RWPE2 (cell line): ENCODE measurements at regions not wholly inside any gene's neighbourhood (a gene's known extent, or its start where the extent isn't known, plus 50 kb on each side); places are given as distances from the start of the nearest gene placed in this dataset.

Source experiments
- ATAC-seq: fragments of 200-7000 bp; cut with Tn5 transposase; 3 replicates; pipeline ENCODE4 v1.9.1; 2021; ENCODE audit warnings: low read depth
- DNase-seq: peaks from one replicate; pipeline ENCODE4 v3.0.0-alpha.2; 2020; ENCODE audit warnings: low spot score
- H3K27ac ChIP-seq: fragments of 450-650 bp; 2 replicates; pipeline ENCODE4 v1.5.1; 2017; ENCODE audit warnings: mild to moderate bottlenecking; ENCODE audit not compliant: poor library complexity, severe bottlenecking
- H3K27me3 ChIP-seq: fragments of 250-450 bp; sonication (Bioruptor Pico); 2 replicates; pipeline ENCODE4 v1.5.1; 2021; ENCODE audit warnings: mild to moderate bottlenecking, moderate library complexity; ENCODE audit not compliant: insufficient read depth, poor library complexity, severe bottlenecking
- H3K36me3 ChIP-seq: fragments of 250-450 bp; sonication (Bioruptor Pico); 2 replicates; pipeline ENCODE4 v1.5.1; 2020; ENCODE audit warnings: low read depth, mild to moderate bottlenecking, moderate library complexity
- H3K4me1 ChIP-seq: fragments of 250-450 bp; sonication (Bioruptor Pico); 2 replicates; pipeline ENCODE4 v1.5.1; 2021; ENCODE audit warnings: mild to moderate bottlenecking, moderate library complexity; ENCODE audit not compliant: insufficient read depth, poor library complexity, severe bottlenecking
- H3K4me3 ChIP-seq: fragments of 250-450 bp; sonication (Bioruptor Pico); 2 replicates; pipeline ENCODE4 v1.5.1; 2021; ENCODE audit warnings: mild to moderate bottlenecking, moderate library complexity; ENCODE audit not compliant: severe bottlenecking
- H3K9me3 ChIP-seq: fragments of 250-450 bp; sonication (Bioruptor Pico); 2 replicates; pipeline ENCODE4 v1.5.1; 2021; ENCODE audit warnings: mild to moderate bottlenecking, moderate library complexity; ENCODE audit not compliant: severe bottlenecking
- CTCF ChIP-seq: fragments of 450-650 bp; IDR thresholded peaks from one replicate; pipeline ENCODE4 v1.5.1; 2017; ENCODE audit warnings: mild to moderate bottlenecking, moderate library complexity; ENCODE audit not compliant: poor library complexity, severe bottlenecking

GRCh38 chr9:13934416-13934815 is 379.5 kb downstream of the NFIB start:
- H3K36me3 ChIP-seq, result no peaks in the 10 kb centered on the region
- no peaks in the 10 kb centered on the region for H3K9me3 ChIP-seq
- no peak for ATAC-seq
- TF ChIP-seq CTCF, result no peak
- no peak overlapping the region for H3K4me3 ChIP-seq
- peaks cover 11% of the 10 kb centered on the region for H3K4me1 ChIP-seq
- H3K27ac ChIP-seq, result no peak overlapping the region
- no peaks in the 10 kb centered on the region for H3K27me3 ChIP-seq
- no peak for DNase-seq

- Histone ChIP-seq H3K4me1 (peaks cover 2% of the 10 kb centered on the region), H3K36me3 (no peaks in the 10 kb centered on the region), H3K4me3 (no peak overlapping the region), H3K9me3 (no peaks in the 10 kb centered on the region), H3K27ac (no peak overlapping the region), H3K27me3 (no peaks in the 10 kb centered on the region)
- ATAC-seq, result no peak
- no peak for TF ChIP-seq CTCF
- DNase-seq, result no peak
Measured at GRCh38 chr9:13933268-13933656, 380.7 kb downstream of the NFIB start.

- TF ChIP-seq CTCF, result no peak
- no peak for ATAC-seq
Measured at GRCh38 chr9:13932528-13933267, 381.2 kb downstream of the NFIB start.

GRCh38 chr9:13929013-13929412 is 384.9 kb downstream of the NFIB start:
- H3K9me3 ChIP-seq, result no peaks in the 10 kb centered on the region
- no peaks in the 10 kb centered on the region for H3K36me3 ChIP-seq
- DNase-seq (no peak), ATAC-seq (no peak)
- no peak for TF ChIP-seq CTCF
- H3K27me3 ChIP-seq, result no peaks in the 10 kb centered on the region
- no peak overlapping the region for H3K27ac ChIP-seq
- H3K4me3 ChIP-seq, result no peak overlapping the region
- H3K4me1 ChIP-seq, result no peaks in the 10 kb centered on the region

More at GRCh38 chr9:13932528-13933267, 381.2 kb downstream of the NFIB start:
- no peaks in the 10 kb centered on the region for H3K9me3 ChIP-seq
- DNase-seq, result no peak
- no peaks in the 10 kb centered on the region for H3K36me3 ChIP-seq
- no peak overlapping the region for H3K27ac ChIP-seq
- H3K27me3 ChIP-seq, result no peaks in the 10 kb centered on the region
- H3K4me3 ChIP-seq, result no peak overlapping the region
- no peaks in the 10 kb centered on the region for H3K4me1 ChIP-seq

- Histone ChIP-seq H3K9me3 (no peaks in the 10 kb centered on the region), H3K36me3 (no peaks in the 10 kb centered on the region), H3K27me3 (no peaks in the 10 kb centered on the region), H3K4me3 (no peak overlapping the region), H3K4me1 (no peaks in the 10 kb centered on the region), H3K27ac (no peak overlapping the region)
- ATAC-seq, result no peak
- TF ChIP-seq CTCF, result no peak
- no peak for DNase-seq
Measured at GRCh38 chr9:13923381-13923780, 390.6 kb downstream of the NFIB start.
